ENCODE measurements at regions not wholly inside any gene's neighbourhood (a gene's known extent, or its start where the extent isn't known, plus 50 kb on each side); places are given as distances from the start of the nearest gene placed in this dataset.
"Not testable (repeated sequence)": the region's sequence is repeated elsewhere in the genome, so short reads cannot be mapped to it uniquely, and the experiment has no call there.

- Histone ChIP-seq H3K27ac (ENCODE audit: low read length) (no peak overlapping the region), H3K4me1 (ENCODE audit: control insufficient read depth in 1 of 2, extremely low read depth in 1 of 2, insufficient read depth in 2 of 2, low read length in 2 of 2) (no peaks in the 10 kb centered on the region), H3K36me3 (ENCODE audit: control insufficient read depth in 2 of 2, extremely low read depth in 1 of 2, insufficient read depth in 1 of 2, low read length in 1 of 2) (no peaks in the 10 kb centered on the region), H3K9me3 (no peaks in the 10 kb centered on the region), H3K27me3 (replicated peaks in 1 of 2; ENCODE audit: control insufficient read depth in 2 of 2, extremely low read depth in 1 of 2, insufficient read depth in 2 of 2, low read length in 1 of 2) (no peaks in the 10 kb centered on the region), H3K4me3 (ENCODE audit: control insufficient read depth in 1 of 2, extremely low read depth in 1 of 2, low read length in 1 of 2) (no peak overlapping the region)
- ChIA-PET POLR2A (no interaction called here), CTCF (no interaction called here)
- Mint-ChIP-seq H3K36me3 (no peaks in the 10 kb centered on the region), H3K4me1 (no peaks in the 10 kb centered on the region), H3K27ac (no peak overlapping the region), H3K9me3 (peaks cover 5 to 25% (median 7%) of the 10 kb centered on the region in 3 donors), H3K27me3 (no peaks in the 10 kb centered on the region), H3K4me3 (no peak overlapping the region)
- no peak for ATAC-seq (replicated peaks in 1 of 4)
- DNase-seq, result no peak
- 40% methylated on average over 1 of the region's 5 CpGs for WGBS (ENCODE audit: insufficient coverage)
Observed at GRCh38 chr12:60210756-60211155, 614.9 kb downstream of the SLC16A7 start.

- Histone ChIP-seq H3K36me3 (ENCODE audit: control insufficient read depth in 2 of 2, extremely low read depth in 1 of 2, insufficient read depth in 1 of 2, low read length in 1 of 2) (no peaks in the 10 kb centered on the region), H3K27ac (ENCODE audit: low read length) (no peak overlapping the region), H3K27me3 (replicated peaks in 1 of 2; ENCODE audit: control insufficient read depth in 2 of 2, extremely low read depth in 1 of 2, insufficient read depth in 2 of 2, low read length in 1 of 2) (no peaks in the 10 kb centered on the region), H3K4me3 (ENCODE audit: control insufficient read depth in 1 of 2, extremely low read depth in 1 of 2, low read length in 1 of 2) (no peak overlapping the region), H3K9me3 (no peaks in the 10 kb centered on the region), H3K4me1 (ENCODE audit: control insufficient read depth in 1 of 2, extremely low read depth in 1 of 2, insufficient read depth in 2 of 2, low read length in 2 of 2) (no peaks in the 10 kb centered on the region)
- H3K36me3 Mint-ChIP-seq, result no peaks in the 10 kb centered on the region
- ATAC-seq (replicated peaks in 1 of 4) (no peak), DNase-seq (no peak)
- ChIA-PET CTCF (no interaction called here), POLR2A (no interaction called here)
- no peaks in the 10 kb centered on the region for H3K4me1 Mint-ChIP-seq
- whole genome bisulfite sequencing (ENCODE audit: insufficient coverage), result no CpG with 5 or more reads among the region's 1 CpG
- H3K27me3 Mint-ChIP-seq, result no peaks in the 10 kb centered on the region
- no peak overlapping the region for H3K4me3 Mint-ChIP-seq
- peaks cover 5 to 26% (median 7%) of the 10 kb centered on the region in 3 donors for H3K9me3 Mint-ChIP-seq
- H3K27ac Mint-ChIP-seq, result no peak overlapping the region
Observed at GRCh38 chr12:60211244-60211643, 615.4 kb downstream of the SLC16A7 start.

DNA sequence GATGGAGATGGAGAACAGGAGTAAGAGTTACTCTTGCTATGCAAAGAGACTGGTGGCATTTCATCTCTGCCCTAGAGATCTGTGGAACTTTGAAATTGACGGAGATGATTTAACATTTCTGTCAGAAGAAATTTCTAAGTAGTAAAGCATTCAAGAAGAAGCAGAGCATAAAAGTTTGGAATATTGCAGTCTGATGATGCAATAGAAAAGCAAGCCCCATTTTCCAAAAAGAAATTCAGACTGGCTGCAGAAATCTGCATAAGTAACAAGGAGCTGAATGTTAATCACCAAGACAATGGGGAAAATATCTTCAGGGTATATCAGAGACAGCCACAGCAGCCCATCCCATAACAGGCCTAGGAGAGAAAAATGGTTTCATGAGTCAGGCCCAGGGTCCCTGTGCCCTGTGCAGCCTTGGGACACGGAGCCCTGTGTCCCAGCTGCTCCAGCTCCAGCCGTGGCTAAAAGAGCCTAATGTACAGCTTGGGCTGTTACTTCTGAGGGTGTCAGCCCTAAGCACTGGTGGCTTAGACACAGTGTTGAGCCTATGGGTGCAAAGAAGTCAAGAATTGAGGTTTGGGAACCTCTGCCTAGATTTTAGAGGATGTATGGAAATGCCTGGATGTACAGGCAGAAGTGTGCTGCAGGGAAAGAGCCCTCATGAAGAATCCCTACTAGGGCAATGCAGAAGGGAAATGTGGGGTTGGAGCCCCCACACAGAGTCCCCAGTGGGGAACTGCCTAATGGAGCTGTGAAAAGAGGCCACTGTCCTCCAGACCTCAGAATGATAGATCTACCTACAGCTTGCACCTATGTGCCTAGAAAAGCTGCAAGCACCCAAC lies 616.6 kb downstream of the SLC16A7 start:
- Mint-ChIP-seq H3K27me3 (no peaks in the 10 kb centered on the region), H3K27ac (no peak overlapping the region), H3K36me3 (no peaks in the 10 kb centered on the region), H3K4me1 (no peaks in the 10 kb centered on the region), H3K9me3 (peaks cover 7 to 26% (median 8%) of the 10 kb centered on the region in 3 donors), H3K4me3 (no peak overlapping the region)
- no peak overlapping the region for H3K4me3 ChIP-seq (ENCODE audit: control insufficient read depth in 1 of 2, extremely low read depth in 1 of 2, low read length in 1 of 2)
- no peaks in the 10 kb centered on the region for H3K9me3 ChIP-seq
- ChIA-PET CTCF (no interaction called here), POLR2A (no interaction called here)
- H3K36me3 ChIP-seq (ENCODE audit: control insufficient read depth in 2 of 2, extremely low read depth in 1 of 2, insufficient read depth in 1 of 2, low read length in 1 of 2), result no peaks in the 10 kb centered on the region
- WGBS (ENCODE audit: insufficient coverage), result 30% methylated on average over 2 of the region's 3 CpGs
- no peak overlapping the region for H3K27ac ChIP-seq (ENCODE audit: low read length)
- ATAC-seq (replicated peaks in 1 of 4) (no peak), DNase-seq (no peak)
- no peaks in the 10 kb centered on the region for H3K27me3 ChIP-seq (replicated peaks in 1 of 2; ENCODE audit: control insufficient read depth in 2 of 2, extremely low read depth in 1 of 2, insufficient read depth in 2 of 2, low read length in 1 of 2)
- no peaks in the 10 kb centered on the region for H3K4me1 ChIP-seq (ENCODE audit: control insufficient read depth in 1 of 2, extremely low read depth in 1 of 2, insufficient read depth in 2 of 2, low read length in 2 of 2)

- H3K9me3 ChIP-seq; H3K4me1 Mint-ChIP-seq; POLR2A ChIA-PET; DNase-seq; CTCF ChIA-PET; H3K27me3 ChIP-seq (replicated peaks in 1 of 2; ENCODE audit: control insufficient read depth in 2 of 2, extremely low read depth in 1 of 2, insufficient read depth in 2 of 2, low read length in 1 of 2); H3K4me3 ChIP-seq (ENCODE audit: control insufficient read depth in 1 of 2, extremely low read depth in 1 of 2, low read length in 1 of 2); H3K36me3 Mint-ChIP-seq; H3K27me3 Mint-ChIP-seq; H3K27ac ChIP-seq (ENCODE audit: low read length); H3K36me3 ChIP-seq (ENCODE audit: control insufficient read depth in 2 of 2, extremely low read depth in 1 of 2, insufficient read depth in 1 of 2, low read length in 1 of 2); H3K27ac Mint-ChIP-seq; H3K4me3 Mint-ChIP-seq; H3K4me1 ChIP-seq (ENCODE audit: control insufficient read depth in 1 of 2, extremely low read depth in 1 of 2, insufficient read depth in 2 of 2, low read length in 2 of 2); ATAC-seq (replicated peaks in 1 of 4): not testable (repeated sequence)
- peaks cover 7 to 26% (median 8%) of the 10 kb centered on the region in 3 donors for H3K9me3 Mint-ChIP-seq
- no CpG with 5 or more reads among the region's 3 CpGs for WGBS (ENCODE audit: insufficient coverage)
Observed at GRCh38 chr12:60213272-60213671, 617.4 kb downstream of the SLC16A7 start.

DNA sequence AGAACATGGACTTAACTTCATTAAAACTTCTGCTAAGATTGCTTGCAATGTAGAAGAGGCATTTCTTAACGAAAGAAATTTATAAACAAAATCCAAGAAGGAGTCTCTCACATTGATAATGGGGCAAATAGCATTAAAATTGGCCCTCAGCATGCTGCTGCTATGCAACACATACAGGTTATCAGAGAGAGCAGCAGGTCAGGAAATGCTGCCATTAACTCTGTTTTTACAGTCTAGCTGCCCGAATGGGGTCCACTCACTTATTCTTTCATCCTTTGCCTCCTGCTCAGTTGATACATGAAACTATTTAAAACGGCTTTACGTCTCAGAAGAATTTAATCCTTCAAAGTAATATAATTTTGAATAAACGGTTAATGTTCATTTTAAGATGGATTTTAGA lies 620.4 kb downstream of the SLC16A7 start:
- no CpG with 5 or more reads among the region's 5 CpGs for WGBS (ENCODE audit: insufficient coverage)
- H3K27ac ChIP-seq (ENCODE audit: low read length), result no peak overlapping the region
- H3K27me3 ChIP-seq (replicated peaks in 1 of 2; ENCODE audit: control insufficient read depth in 2 of 2, extremely low read depth in 1 of 2, insufficient read depth in 2 of 2, low read length in 1 of 2), result no peaks in the 10 kb centered on the region
- DNase-seq, result no peak
- Mint-ChIP-seq H3K36me3 (no peaks in the 10 kb centered on the region), H3K4me1 (no peaks in the 10 kb centered on the region), H3K9me3 (peaks cover 7 to 27% (median 8%) of the 10 kb centered on the region in 3 donors), H3K4me3 (no peak overlapping the region), H3K27ac (no peak overlapping the region), H3K27me3 (no peaks in the 10 kb centered on the region)
- CTCF ChIA-PET, result no interaction called here
- POLR2A ChIA-PET, result no interaction called here
- H3K4me1 ChIP-seq (ENCODE audit: control insufficient read depth in 1 of 2, extremely low read depth in 1 of 2, insufficient read depth in 2 of 2, low read length in 2 of 2), result no peaks in the 10 kb centered on the region
- H3K9me3 ChIP-seq, result peaks cover 3% of the 10 kb centered on the region
- H3K4me3 ChIP-seq (ENCODE audit: control insufficient read depth in 1 of 2, extremely low read depth in 1 of 2, low read length in 1 of 2), result no peak overlapping the region
- no peak for ATAC-seq (replicated peaks in 1 of 4)
- no peaks in the 10 kb centered on the region for H3K36me3 ChIP-seq (ENCODE audit: control insufficient read depth in 2 of 2, extremely low read depth in 1 of 2, insufficient read depth in 1 of 2, low read length in 1 of 2)

DNA sequence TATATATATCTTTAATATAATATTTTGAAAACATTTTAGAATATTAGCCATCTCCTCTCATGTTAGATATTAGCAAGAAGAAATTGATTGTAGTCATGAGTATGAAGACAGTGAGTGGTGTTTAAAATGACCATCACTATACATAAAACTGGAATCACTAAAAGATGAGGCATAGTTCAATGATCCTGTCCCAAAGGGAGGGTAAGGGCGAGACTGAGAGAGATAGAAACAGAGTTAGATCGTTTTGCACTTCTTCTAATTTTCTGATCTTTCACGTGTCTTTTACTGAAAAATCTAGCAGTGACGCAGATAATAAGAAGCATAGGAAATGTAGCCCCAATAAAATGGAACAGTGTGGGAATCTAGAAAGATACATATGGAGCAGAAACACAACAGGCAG lies 627.4 kb downstream of the SLC16A7 start:
- Histone ChIP-seq H3K9me3 (peaks cover 6% of the 10 kb centered on the region), H3K4me3 (ENCODE audit: control insufficient read depth in 1 of 2, extremely low read depth in 1 of 2, low read length in 1 of 2) (no peak overlapping the region), H3K36me3 (ENCODE audit: control insufficient read depth in 2 of 2, extremely low read depth in 1 of 2, insufficient read depth in 1 of 2, low read length in 1 of 2) (no peaks in the 10 kb centered on the region), H3K4me1 (ENCODE audit: control insufficient read depth in 1 of 2, extremely low read depth in 1 of 2, insufficient read depth in 2 of 2, low read length in 2 of 2) (no peaks in the 10 kb centered on the region), H3K27me3 (replicated peaks in 1 of 2; ENCODE audit: control insufficient read depth in 2 of 2, extremely low read depth in 1 of 2, insufficient read depth in 2 of 2, low read length in 1 of 2) (no peaks in the 10 kb centered on the region), H3K27ac (ENCODE audit: low read length) (no peak overlapping the region)
- Mint-ChIP-seq H3K27ac (no peak overlapping the region), H3K9me3 (peaks cover 9 to 24% (median 15%) of the 10 kb centered on the region in 3 donors), H3K4me3 (no peak overlapping the region), H3K27me3 (no peaks in the 10 kb centered on the region), H3K4me1 (no peaks in the 10 kb centered on the region), H3K36me3 (no peaks in the 10 kb centered on the region)
- CTCF ChIA-PET, result no interaction called here
- WGBS (ENCODE audit: insufficient coverage), result no CpG with 5 or more reads among the region's 4 CpGs
- no peak for ATAC-seq (replicated peaks in 1 of 4)
- POLR2A ChIA-PET, result no interaction called here
- no peak for DNase-seq

All from T-cell (primary cell).